HG02610 (cell line): ENCODE measurements at regions not wholly inside any gene's neighbourhood (a gene's known extent, or its start where the extent isn't known, plus 50 kb on each side); places are given as distances from the start of the nearest gene placed in this dataset.

Source experiments
- ATAC-seq: cut with Tn5 transposase; IDR thresholded peaks from one replicate; pipeline ENCODE4 v1.9.1; 2021; ENCODE audit warnings: mild to moderate bottlenecking, moderate library complexity; ENCODE audit not compliant: unreplicated experiment

- ATAC-seq = no peak
These were observed 372.9 kb upstream of the TMEM132C start for GRCh38 chr12:127893895-127894609.

- no peak for ATAC-seq
These were observed 370.3 kb upstream of the TMEM132C start for GRCh38 chr12:127896661-127897060.

GRCh38 chr12:127898616-127899015 is 368.4 kb upstream of the TMEM132C start:
- ATAC-seq = no peak

- no peak for ATAC-seq
These were observed 367.0 kb upstream of the TMEM132C start for GRCh38 chr12:127899971-127900370.

GRCh38 chr12:127900386-127900785 is 366.6 kb upstream of the TMEM132C start:
- no peak for ATAC-seq

- ATAC-seq = no peak
These were observed 363.8 kb upstream of the TMEM132C start for GRCh38 chr12:127903146-127903545.

GRCh38 chr12:127909041-127909440 is 357.9 kb upstream of the TMEM132C start:
- no peak for ATAC-seq

GRCh38 chr12:127911291-127911690 is 355.7 kb upstream of the TMEM132C start:
- ATAC-seq = no peak

GRCh38 chr12:127912035-127912665 is 354.8 kb upstream of the TMEM132C start:
- no peak for ATAC-seq

GRCh38 chr12:127923501-127923900 is 343.5 kb upstream of the TMEM132C start:
- ATAC-seq = no peak

- ATAC-seq = no peak
These were observed 341.0 kb upstream of the TMEM132C start for GRCh38 chr12:127925971-127926370.

GRCh38 chr12:127928178-127928577 is 338.8 kb upstream of the TMEM132C start:
- no peak for ATAC-seq

- ATAC-seq = no peak
These were observed 338.1 kb upstream of the TMEM132C start for GRCh38 chr12:127928615-127929571.

GRCh38 chr12:127930122-127930521 is 336.8 kb upstream of the TMEM132C start:
- no peak for ATAC-seq

GRCh38 chr12:127934409-127934808 is 332.6 kb upstream of the TMEM132C start:
- no peak for ATAC-seq

- no peak for ATAC-seq
These were observed 330.5 kb upstream of the TMEM132C start for GRCh38 chr12:127936463-127936862.

- ATAC-seq = no peak
These were observed 325.6 kb upstream of the TMEM132C start for GRCh38 chr12:127941332-127941731.

GRCh38 chr12:127942981-127943380 is 324.0 kb upstream of the TMEM132C start:
- ATAC-seq = no peak

- no peak for ATAC-seq
These were observed 323.3 kb upstream of the TMEM132C start for GRCh38 chr12:127943481-127944210.

GRCh38 chr12:127944211-127944899 is 322.6 kb upstream of the TMEM132C start:
- no peak for ATAC-seq
